ENCODE measurements at regions not wholly inside any gene's neighbourhood (a gene's known extent, or its start where the extent isn't known, plus 50 kb on each side); places are given as distances from the start of the nearest gene placed in this dataset.
A peak's percentile ranks its signal among the peaks of the same experiment; 100 is the strongest.

- 72% methylated on average over 8 of the region's 8 CpGs for WGBS
- no peaks in the 10 kb centered on the region for H3K9me3 ChIP-seq (ENCODE audit: insufficient read depth, low read depth, low read length)
- no peaks in the 10 kb centered on the region for H3K27me3 ChIP-seq (ENCODE audit: insufficient read depth, low read length)
- H3K4me1 ChIP-seq (ENCODE audit: insufficient read depth, low read length), result 0 out of 2 replicates have a peak, but pooled peaks cover 3% of the 10 kb centered on the region
- H3K27ac ChIP-seq (ENCODE audit: low read depth, low read length), result no peak overlapping the region
- no peak overlapping the region for H3K9ac ChIP-seq (ENCODE audit: low read depth, low read length)
- H3K36me3 ChIP-seq (ENCODE audit: insufficient read depth, low read length), result no peaks in the 10 kb centered on the region
- H3K4me3 ChIP-seq (ENCODE audit: low read length), result no peak overlapping the region
These were observed 107.2 kb downstream of the TRIML1 start for GRCh38 chr4:188246488-188246887.

DNA sequence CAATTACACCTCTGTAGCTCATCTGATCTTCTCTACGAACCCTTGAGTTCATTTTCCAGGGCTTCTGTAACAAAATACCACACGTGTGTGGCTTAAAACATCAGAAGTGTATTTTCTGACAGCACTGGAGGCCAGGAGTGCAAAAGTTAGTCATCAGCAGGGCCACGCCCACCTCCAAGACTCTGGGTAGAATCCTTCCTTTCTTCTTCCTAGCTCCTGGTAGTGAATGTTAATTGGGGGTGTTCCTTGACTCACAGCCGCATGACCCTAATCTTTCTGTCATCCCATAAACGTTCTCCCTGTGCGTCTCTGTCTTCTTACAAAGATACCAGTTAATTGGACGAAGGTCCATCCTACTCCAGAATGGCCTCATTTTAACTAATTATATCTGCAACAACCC is 115.0 kb downstream of the TRIML1 start:
- H3K27me3 ChIP-seq (ENCODE audit: insufficient read depth, low read length), result no peaks in the 10 kb centered on the region
- no peak overlapping the region for H3K9ac ChIP-seq (ENCODE audit: low read depth, low read length)
- H3K36me3 ChIP-seq (ENCODE audit: insufficient read depth, low read length), result no peaks in the 10 kb centered on the region
- 94% methylated on average over 7 of the region's 7 CpGs for WGBS
- H3K4me1 ChIP-seq (ENCODE audit: insufficient read depth, low read length), result peaks cover 5% of the 10 kb centered on the region; the same call in 1 of the 2 replicates
- H3K4me3 ChIP-seq (ENCODE audit: low read length), result no peak overlapping the region
- H3K9me3 ChIP-seq (ENCODE audit: insufficient read depth, low read depth, low read length), result no peaks in the 10 kb centered on the region
- no peak overlapping the region for H3K27ac ChIP-seq (ENCODE audit: low read depth, low read length)

- H3K36me3 ChIP-seq (ENCODE audit: insufficient read depth, low read length), result no peaks in the 10 kb centered on the region
- H3K9me3 ChIP-seq (ENCODE audit: insufficient read depth, low read depth, low read length), result no peaks in the 10 kb centered on the region
- no peak overlapping the region for H3K9ac ChIP-seq (ENCODE audit: low read depth, low read length)
- no peak overlapping the region for H3K4me3 ChIP-seq (ENCODE audit: low read length)
- H3K27me3 ChIP-seq (ENCODE audit: insufficient read depth, low read length), result no peaks in the 10 kb centered on the region
- 87% methylated on average over 10 of the region's 10 CpGs for WGBS
- H3K27ac ChIP-seq (ENCODE audit: low read depth, low read length), result no peak overlapping the region
- no peaks in the 10 kb centered on the region for H3K4me1 ChIP-seq (ENCODE audit: insufficient read depth, low read length)
These were observed 123.2 kb downstream of the TRIML1 start for GRCh38 chr4:188262464-188262863.

DNA sequence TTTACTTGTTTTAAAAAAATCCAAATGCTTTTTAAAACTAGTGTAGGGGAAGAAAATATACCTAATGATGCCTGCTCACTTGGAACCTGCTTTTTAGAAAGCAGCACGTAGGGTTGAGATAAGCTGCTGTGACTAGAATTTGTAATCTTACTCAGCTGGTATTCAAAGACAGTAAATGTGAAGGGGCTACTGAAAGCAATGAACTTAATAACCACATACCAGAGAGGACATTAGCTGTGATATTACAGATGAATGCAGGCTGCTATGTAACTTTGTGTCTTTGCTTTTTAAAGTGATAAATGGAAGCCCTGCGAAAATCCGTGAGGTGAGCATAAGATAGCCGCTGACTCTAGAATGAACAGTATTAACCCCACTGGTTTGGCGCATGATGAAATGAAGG is 124.1 kb downstream of the TRIML1 start:
- Histone ChIP-seq H3K9ac (ENCODE audit: low read depth, low read length) (no peak overlapping the region), H3K9me3 (ENCODE audit: insufficient read depth, low read depth, low read length) (no peaks in the 10 kb centered on the region), H3K36me3 (ENCODE audit: insufficient read depth, low read length) (no peaks in the 10 kb centered on the region), H3K4me3 (ENCODE audit: low read length) (no peak overlapping the region), H3K27me3 (ENCODE audit: insufficient read depth, low read length) (no peaks in the 10 kb centered on the region), H3K4me1 (ENCODE audit: insufficient read depth, low read length) (peaks cover 8% of the 10 kb centered on the region; the same call in 1 of the 2 replicates), H3K27ac (ENCODE audit: low read depth, low read length) (no peak overlapping the region)
- 95% methylated on average over 5 of the region's 5 CpGs for WGBS

DNA sequence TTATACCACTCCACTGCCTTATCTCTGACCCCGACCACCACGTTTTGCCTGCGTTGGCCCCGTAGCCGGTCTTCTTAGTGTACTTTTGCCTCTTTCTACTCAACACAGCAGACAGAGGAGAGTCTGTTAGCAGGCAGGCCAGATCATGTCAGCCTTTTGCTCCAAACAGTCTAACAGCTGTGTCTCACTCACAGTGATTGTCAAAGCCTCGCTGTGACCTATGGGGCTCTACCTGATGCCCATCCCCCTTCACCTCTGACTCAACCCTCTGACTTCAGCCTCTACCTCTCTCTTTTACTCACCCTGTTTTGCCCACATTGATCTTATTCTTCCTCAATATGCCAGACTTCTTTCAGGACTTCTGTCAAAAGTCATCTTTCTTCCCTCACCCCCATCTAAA is 127.1 kb downstream of the TRIML1 start:
- no peaks in the 10 kb centered on the region for H3K9me3 ChIP-seq (ENCODE audit: insufficient read depth, low read depth, low read length)
- H3K9ac ChIP-seq (ENCODE audit: low read depth, low read length), result no peak overlapping the region
- no peak overlapping the region for H3K27ac ChIP-seq (ENCODE audit: low read depth, low read length)
- no peaks in the 10 kb centered on the region for H3K27me3 ChIP-seq (ENCODE audit: insufficient read depth, low read length)
- 90% methylated on average over 6 of the region's 6 CpGs for WGBS
- peaks cover 12% of the 10 kb centered on the region; the same call in 1 of the 2 replicates for H3K4me1 ChIP-seq (ENCODE audit: insufficient read depth, low read length)
- no peak overlapping the region for H3K4me3 ChIP-seq (ENCODE audit: low read length)
- no peaks in the 10 kb centered on the region for H3K36me3 ChIP-seq (ENCODE audit: insufficient read depth, low read length)

- 72% methylated on average over 12 of the region's 13 CpGs for WGBS
- no peaks in the 10 kb centered on the region for H3K36me3 ChIP-seq (ENCODE audit: insufficient read depth, low read length)
- no peaks in the 10 kb centered on the region for H3K27me3 ChIP-seq (ENCODE audit: insufficient read depth, low read length)
- no peak overlapping the region; the same call in 1 of the 2 replicates for H3K9ac ChIP-seq (ENCODE audit: low read depth, low read length)
- H3K4me3 ChIP-seq (ENCODE audit: low read length), result no peak overlapping the region
- H3K9me3 ChIP-seq (ENCODE audit: insufficient read depth, low read depth, low read length), result no peaks in the 10 kb centered on the region
- H3K4me1 ChIP-seq (ENCODE audit: insufficient read depth, low read length), result peaks cover 12% of the 10 kb centered on the region; the same call in 1 of the 2 replicates
- H3K27ac ChIP-seq (ENCODE audit: low read depth, low read length), result peak overlapping the region; percentile 66; the same call in 1 of the 2 replicates
These were observed 129.1 kb downstream of the TRIML1 start for GRCh38 chr4:188268131-188268908.

DNA sequence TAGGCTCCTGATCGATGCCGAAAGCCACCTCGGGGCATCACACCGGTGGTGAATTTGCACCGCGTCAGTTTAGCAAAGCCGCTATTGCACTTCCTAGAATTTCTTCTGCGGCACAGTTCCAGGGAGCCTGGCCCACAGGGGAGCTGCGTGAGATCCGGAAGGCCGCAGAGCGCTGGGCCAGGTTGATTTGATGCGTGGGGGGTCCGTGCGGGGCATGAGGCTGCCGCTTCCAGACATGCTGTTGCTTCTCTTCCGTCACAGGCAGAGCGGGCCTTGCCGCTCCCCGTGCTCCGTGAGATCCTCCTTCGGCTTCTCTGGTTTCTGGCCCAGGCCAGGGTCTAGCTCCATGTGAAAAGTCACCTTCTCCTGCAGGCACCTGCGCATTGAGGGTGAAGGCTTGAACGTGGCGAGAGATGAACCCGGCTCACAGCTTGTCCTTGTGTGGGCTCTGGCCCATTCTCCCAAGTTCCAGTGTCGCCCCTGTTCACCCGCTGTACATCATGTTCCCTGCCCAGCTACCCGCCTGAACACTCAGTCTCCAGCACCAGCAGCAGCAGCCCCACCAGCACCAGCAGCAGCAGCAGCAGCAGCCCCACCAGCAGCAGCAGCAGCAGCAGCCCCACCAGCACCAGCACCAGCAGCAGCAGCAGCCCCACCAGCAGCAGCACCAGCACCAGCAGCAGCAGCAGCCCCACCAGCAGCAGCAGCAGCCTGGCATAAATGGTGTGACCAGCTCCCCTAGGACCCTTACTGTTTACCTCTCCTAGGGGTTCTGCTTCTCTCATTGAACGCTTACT is 131.2 kb downstream of the TRIML1 start:
- H3K9ac ChIP-seq (ENCODE audit: low read depth, low read length), result no peak overlapping the region
- WGBS, result 93% methylated on average over 30 of the region's 30 CpGs
- H3K9me3 ChIP-seq (ENCODE audit: insufficient read depth, low read depth, low read length), result no peaks in the 10 kb centered on the region
- no peaks in the 10 kb centered on the region for H3K36me3 ChIP-seq (ENCODE audit: insufficient read depth, low read length)
- H3K27me3 ChIP-seq (ENCODE audit: insufficient read depth, low read length), result no peaks in the 10 kb centered on the region
- H3K4me3 ChIP-seq (ENCODE audit: low read length), result no peak overlapping the region
- peaks cover 12% of the 10 kb centered on the region; the same call in 1 of the 2 replicates for H3K4me1 ChIP-seq (ENCODE audit: insufficient read depth, low read length)
- H3K27ac ChIP-seq (ENCODE audit: low read depth, low read length), result no peak overlapping the region

- Histone ChIP-seq H3K4me1 (ENCODE audit: insufficient read depth, low read length) (no peaks in the 10 kb centered on the region), H3K9me3 (ENCODE audit: insufficient read depth, low read depth, low read length) (no peaks in the 10 kb centered on the region), H3K9ac (ENCODE audit: low read depth, low read length) (no peak overlapping the region), H3K27ac (ENCODE audit: low read depth, low read length) (no peak overlapping the region), H3K27me3 (ENCODE audit: insufficient read depth, low read length) (no peaks in the 10 kb centered on the region), H3K36me3 (ENCODE audit: insufficient read depth, low read length) (no peaks in the 10 kb centered on the region), H3K4me3 (ENCODE audit: low read length) (no peak overlapping the region)
- WGBS, result 99% methylated on average over 3 of the region's 3 CpGs
These were observed 136.4 kb downstream of the TRIML1 start for GRCh38 chr4:188275686-188276085.

DNA sequence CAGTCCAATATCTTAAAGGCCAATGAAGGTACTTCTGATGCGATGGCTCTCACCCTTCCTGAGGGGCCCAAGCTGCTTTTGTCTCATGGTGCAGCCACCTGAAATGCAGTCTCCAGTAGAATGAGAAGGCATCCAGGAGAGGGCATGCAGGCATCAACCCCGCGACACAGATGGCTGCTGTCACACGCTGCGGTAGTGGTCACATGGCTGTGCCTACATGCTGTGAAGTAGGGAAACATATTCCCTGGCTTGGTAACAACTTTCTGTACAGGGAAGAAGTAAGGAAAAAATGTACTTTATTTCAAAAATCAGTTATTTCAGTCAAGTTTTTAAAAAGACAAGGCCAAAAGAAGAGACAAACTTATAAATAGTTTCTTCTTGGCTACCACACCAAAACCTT is 139.9 kb downstream of the TRIML1 start:
- no peaks in the 10 kb centered on the region for H3K9me3 ChIP-seq (ENCODE audit: insufficient read depth, low read depth, low read length)
- WGBS, result 91% methylated on average over 5 of the region's 5 CpGs
- H3K27ac ChIP-seq (ENCODE audit: low read depth, low read length), result no peak overlapping the region
- H3K4me3 ChIP-seq (ENCODE audit: low read length), result no peak overlapping the region
- H3K36me3 ChIP-seq (ENCODE audit: insufficient read depth, low read length), result no peaks in the 10 kb centered on the region
- no peak overlapping the region for H3K9ac ChIP-seq (ENCODE audit: low read depth, low read length)
- H3K27me3 ChIP-seq (ENCODE audit: insufficient read depth, low read length), result peaks cover 24% of the 10 kb centered on the region
- H3K4me1 ChIP-seq (ENCODE audit: insufficient read depth, low read length), result 0 out of 2 replicates have a peak, but pooled peaks cover 5% of the 10 kb centered on the region

- Histone ChIP-seq H3K4me3 (ENCODE audit: low read length) (peak overlapping the region; percentile 50), H3K27me3 (ENCODE audit: insufficient read depth, low read length) (peaks cover 24% of the 10 kb centered on the region), H3K36me3 (ENCODE audit: insufficient read depth, low read length) (no peaks in the 10 kb centered on the region), H3K9me3 (ENCODE audit: insufficient read depth, low read depth, low read length) (no peaks in the 10 kb centered on the region), H3K27ac (ENCODE audit: low read depth, low read length) (no peak overlapping the region), H3K4me1 (ENCODE audit: insufficient read depth, low read length) (0 out of 2 replicates have a peak, but pooled peaks cover 5% of the 10 kb centered on the region), H3K9ac (ENCODE audit: low read depth, low read length) (peak overlapping the region; percentile 37; the same call in 1 of the 2 replicates)
- 12% methylated on average over 55 of the region's 55 CpGs for WGBS
These were observed 143.4 kb downstream of the TRIML1 start for GRCh38 chr4:188282471-188283232.

All from HUES64 (cell line).